Adrenal gland (tissue), 5 donors: ENCODE measurements at regions not wholly inside any gene's neighbourhood (a gene's known extent, or its start where the extent isn't known, plus 50 kb on each side); places are given as distances from the start of the nearest gene placed in this dataset.

Experiments
- CTCF ChIP-seq, 6 experiments: fragments of 450-650 bp in 4 of 6; fragments of 200-600 bp in 2 of 6; sonication (generic) in 1 of 6; IDR thresholded peaks; 1 replicate in 5 of 6; 2 replicates in 1 of 6; pipeline versions ENCODE4 v1.5.1 to v1.8.0; 2016 to 2021; ENCODE audit warnings: antibody characterized with exemption in 6 of 6, mild to moderate bottlenecking in 2 of 6, moderate library complexity in 1 of 6
- POLR2A ChIP-seq, 2 donors: fragments of 450-650 bp; IDR thresholded peaks; one replicate each; pipeline ENCODE4 v1.6.1; 2017; ENCODE audit warnings: antibody characterized with exemption in 2 of 2, mild to moderate bottlenecking in 2 of 2, moderate library complexity in 1 of 2
- donor health status: DM: no; HTN: no; CAD: no.

- TF ChIP-seq CTCF (IDR thresholded peaks at IDR 0.05) = no peak
- TF ChIP-seq POLR2A (IDR thresholded peaks at IDR 0.05) = no peak
Observed at GRCh38 chr15:93943586-93943985, 287.8 kb upstream of the MCTP2 start.
